Vagina (tissue), 2 donors: ENCODE measurements at regions not wholly inside any gene's neighbourhood (a gene's known extent, or its start where the extent isn't known, plus 50 kb on each side); places are given as distances from the start of the nearest gene placed in this dataset.

ENCODE experiments used
- POLR2A ChIP-seq, 2 donors: fragments of 450-650 bp; IDR thresholded peaks; one replicate each; pipeline ENCODE4 v1.6.1; 2017; ENCODE audit warnings: antibody characterized with exemption in 2 of 2, mild to moderate bottlenecking in 2 of 2, moderate library complexity in 2 of 2
- POLR2AphosphoS5 ChIP-seq, 2 donors: sonication (generic); formaldehyde crosslinking; IDR thresholded peaks; one replicate each; pipeline ENCODE4 v1.9.0; 2017; ENCODE audit warnings: antibody characterized with exemption in 2 of 2, mild to moderate bottlenecking in 2 of 2, low read depth in 1 of 2; ENCODE audit not compliant: insufficient read depth in 1 of 2
- TF ChIP-seq, protein P1 (sequence below), 3 experiments: fragments of 450-650 bp in 2 of 3; fragments of 200-600 bp in 1 of 3; sonication (generic) in 1 of 3; IDR thresholded peaks; one replicate each; pipeline ENCODE4 v1.5.1; 2017 to 2019; ENCODE audit warnings: antibody characterized with exemption in 3 of 3, mild to moderate bottlenecking in 2 of 3, moderate library complexity in 2 of 3

GRCh38 chr1:80278936-80279335, 1272.4 kb upstream of the ADGRL4 start:
- TF ChIP-seq, protein P1, sequence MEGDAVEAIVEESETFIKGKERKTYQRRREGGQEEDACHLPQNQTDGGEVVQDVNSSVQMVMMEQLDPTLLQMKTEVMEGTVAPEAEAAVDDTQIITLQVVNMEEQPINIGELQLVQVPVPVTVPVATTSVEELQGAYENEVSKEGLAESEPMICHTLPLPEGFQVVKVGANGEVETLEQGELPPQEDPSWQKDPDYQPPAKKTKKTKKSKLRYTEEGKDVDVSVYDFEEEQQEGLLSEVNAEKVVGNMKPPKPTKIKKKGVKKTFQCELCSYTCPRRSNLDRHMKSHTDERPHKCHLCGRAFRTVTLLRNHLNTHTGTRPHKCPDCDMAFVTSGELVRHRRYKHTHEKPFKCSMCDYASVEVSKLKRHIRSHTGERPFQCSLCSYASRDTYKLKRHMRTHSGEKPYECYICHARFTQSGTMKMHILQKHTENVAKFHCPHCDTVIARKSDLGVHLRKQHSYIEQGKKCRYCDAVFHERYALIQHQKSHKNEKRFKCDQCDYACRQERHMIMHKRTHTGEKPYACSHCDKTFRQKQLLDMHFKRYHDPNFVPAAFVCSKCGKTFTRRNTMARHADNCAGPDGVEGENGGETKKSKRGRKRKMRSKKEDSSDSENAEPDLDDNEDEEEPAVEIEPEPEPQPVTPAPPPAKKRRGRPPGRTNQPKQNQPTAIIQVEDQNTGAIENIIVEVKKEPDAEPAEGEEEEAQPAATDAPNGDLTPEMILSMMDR (IDR thresholded peaks at IDR 0.05): no peak
- TF ChIP-seq POLR2A (IDR thresholded peaks at IDR 0.05) (no peak), POLR2AphosphoS5 (IDR thresholded peaks at IDR 0.05; ENCODE audit: insufficient read depth in 1 of 2, low read depth in 1 of 2) (no peak)
